Upper lobe of left lung (tissue), 6 donors: ENCODE measurements at regions not wholly inside any gene's neighbourhood (a gene's known extent, or its start where the extent isn't known, plus 50 kb on each side); places are given as distances from the start of the nearest gene placed in this dataset.

Experiments used
- ATAC-seq, 2 donors: fragments of 200-7000 bp; cut with Tn5 transposase; one replicate each; pipeline ENCODE4 v1.9.1; 2022; ENCODE audit warnings: mild to moderate bottlenecking in 2 of 2, moderate library complexity in 2 of 2; ENCODE audit not compliant: low FRiP score in 2 of 2
- DNase-seq, 2 donors: peaks; one replicate each; pipeline ENCODE4 v3.0.0-alpha.2; 2019 to 2020
- H3K27ac ChIP-seq, 4 donors: fragments of 200-600 bp; sonication (generic); one replicate each; pipeline ENCODE4 v1.5.1; 2016 to 2019
- H3K27me3 ChIP-seq, 4 donors: fragments of 200-600 bp; sonication (generic); one replicate each; pipeline ENCODE4 v1.5.1; 2017 to 2019
- H3K36me3 ChIP-seq, 4 donors: fragments of 200-600 bp; sonication (generic); one replicate each; pipeline ENCODE4 v1.5.1; 2016 to 2019
- H3K4me1 ChIP-seq, 4 donors: fragments of 200-600 bp; sonication (generic); one replicate each; pipeline ENCODE4 v1.5.1; 2018 to 2019
- H3K4me3 ChIP-seq, 4 donors: fragments of 200-600 bp; sonication (generic); one replicate each; pipeline ENCODE4 v1.5.1; 2017 to 2019; ENCODE audit warnings: mild to moderate bottlenecking in 2 of 4, moderate library complexity in 1 of 4
- H3K9me3 ChIP-seq, 4 donors: fragments of 200-600 bp; sonication (generic); one replicate each; pipeline ENCODE4 v1.5.1; 2018 to 2019
- CTCF ChIP-seq, 6 experiments: fragments of 450-650 bp in 4 of 6; fragments of 200-600 bp in 2 of 6; sonication (generic) in 2 of 6; IDR thresholded peaks; one replicate each; pipeline ENCODE4 v1.5.1; 2016 to 2019; ENCODE audit warnings: antibody characterized with exemption in 6 of 6
- EP300 ChIP-seq, 4 donors: sonication (generic); formaldehyde crosslinking; IDR thresholded peaks; one replicate each; pipeline ENCODE4 v1.5.1; 2017; ENCODE audit warnings: antibody characterized with exemption in 4 of 4, control low read depth in 2 of 4
- POLR2A ChIP-seq, 4 donors: fragments of 450-650 bp; IDR thresholded peaks; one replicate each; pipeline ENCODE4 v1.5.1; 2016 to 2017; ENCODE audit warnings: antibody characterized with exemption in 4 of 4, mild to moderate bottlenecking in 2 of 4
- POLR2AphosphoS5 ChIP-seq, 2 donors: sonication (generic); formaldehyde crosslinking; IDR thresholded peaks; one replicate each; pipeline ENCODE4 v1.5.1; 2017; ENCODE audit warnings: antibody characterized with exemption in 2 of 2
- WGBS, 2 donors: methylation state at CpG; one replicate each; pipeline ENCODE4 v1.1.5; 2017 to 2018; 5-methylcytosine and 5-hydroxymethylcytosine counted together
- donor health status: DM: no; HTN: no; CAD: no; lungs with moderate emphysema.
- donor health status: DM: no; HTN: yes; CAD: no; lungs with severe emphysema.

- WGBS, 2 donors: 0% methylated on average over 3 of the region's 3 CpGs
- no peak overlapping the region for H3K27ac ChIP-seq
- no peak overlapping the region for H3K4me3 ChIP-seq
- no peaks in the 10 kb centered on the region for H3K4me1 ChIP-seq
- ATAC-seq: peak; percentile 78 to 88
- DNase-seq: peak in 1 of 2 donors; percentile 57
- H3K27me3 ChIP-seq: no peaks in the 10 kb centered on the region
- no peaks in the 10 kb centered on the region for H3K9me3 ChIP-seq
- no peaks in the 10 kb centered on the region for H3K36me3 ChIP-seq
- TF ChIP-seq CTCF (IDR thresholded peaks at IDR 0.05) (peak; percentile 35 to 71 (median 61)), POLR2AphosphoS5 (IDR thresholded peaks at IDR 0.05) (no peak)
Measured at GRCh38 chr2:174697255-174697654, 67.0 kb downstream of the CHRNA1 start.

DNA sequence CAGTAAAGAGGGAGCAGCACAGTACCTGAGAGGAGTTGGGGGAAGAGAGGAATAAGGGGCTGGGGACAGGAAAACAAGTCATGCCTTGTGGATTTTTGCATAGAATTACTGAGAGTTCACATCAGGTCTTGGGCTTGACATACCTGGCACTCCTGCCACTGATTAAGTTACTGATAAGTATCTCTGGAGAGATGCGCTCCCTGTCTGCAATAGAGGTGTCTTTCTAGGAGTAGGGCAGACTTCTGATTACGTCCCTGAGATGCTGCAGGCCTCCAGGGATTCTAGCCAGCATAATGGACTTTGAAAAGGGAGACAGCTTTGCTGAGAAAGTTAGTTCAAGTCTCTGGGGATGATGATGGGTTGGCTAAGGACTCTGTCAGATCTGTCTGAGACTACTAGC lies 69.4 kb downstream of the CHRNA1 start:
- H3K27ac ChIP-seq: no peak overlapping the region
- no peak overlapping the region for H3K4me3 ChIP-seq
- H3K9me3 ChIP-seq: no peaks in the 10 kb centered on the region
- H3K4me1 ChIP-seq: no peaks in the 10 kb centered on the region
- no peaks in the 10 kb centered on the region for H3K27me3 ChIP-seq
- no peaks in the 10 kb centered on the region for H3K36me3 ChIP-seq
- DNase-seq: no peak
- TF ChIP-seq EP300 (IDR thresholded peaks at IDR 0.05) (no peak), POLR2AphosphoS5 (IDR thresholded peaks at IDR 0.05) (no peak), POLR2A (IDR thresholded peaks at IDR 0.05) (no peak), CTCF (IDR thresholded peaks at IDR 0.05) (no peak)
- whole genome bisulfite sequencing, 2 donors: 38 to 70% methylated on average over 2 of the region's 2 CpGs
- ATAC-seq: no peak

DNA sequence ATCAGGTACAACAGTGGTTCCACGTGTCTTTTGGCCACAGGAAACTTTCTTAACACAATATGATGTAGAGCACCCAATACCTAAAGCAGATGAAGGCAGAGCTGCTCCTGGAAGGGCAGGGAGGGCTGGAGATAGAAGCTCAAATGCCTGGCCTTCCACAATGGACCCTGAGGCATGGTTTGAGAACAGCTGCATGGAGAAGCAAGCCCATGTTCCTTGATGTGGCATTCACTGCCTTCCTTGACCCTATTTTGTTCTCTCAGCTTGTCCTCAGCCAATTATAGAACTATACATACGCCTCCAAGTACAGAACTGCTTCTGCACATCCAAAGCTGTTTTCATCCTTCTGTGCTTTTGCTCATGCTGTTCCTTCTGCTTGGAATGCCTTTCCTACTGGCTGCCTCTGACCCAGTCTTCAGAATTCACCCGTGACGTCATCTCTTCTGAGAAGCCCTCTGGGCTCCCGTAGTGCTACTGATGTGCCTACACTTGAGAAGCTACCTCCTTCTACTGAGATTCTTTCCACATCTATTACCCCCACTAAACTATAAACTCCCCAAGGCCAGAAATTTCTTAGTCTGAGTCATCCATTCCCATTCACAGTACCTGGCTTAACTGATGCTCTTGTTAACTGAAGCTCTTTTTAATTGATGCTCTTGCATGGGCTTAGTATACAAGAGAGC lies 69.9 kb downstream of the CHRNA1 start:
- H3K4me1 ChIP-seq: no peaks in the 10 kb centered on the region
- no peak overlapping the region for H3K4me3 ChIP-seq
- 85 to 86% methylated on average over 5 of the region's 5 CpGs for WGBS, 2 donors
- no peaks in the 10 kb centered on the region for H3K36me3 ChIP-seq
- no peak overlapping the region for H3K27ac ChIP-seq
- H3K9me3 ChIP-seq: no peaks in the 10 kb centered on the region
- no peaks in the 10 kb centered on the region for H3K27me3 ChIP-seq
- TF ChIP-seq EP300 (IDR thresholded peaks at IDR 0.05): no peak
- no peak for TF ChIP-seq POLR2A (IDR thresholded peaks at IDR 0.05)
- TF ChIP-seq POLR2AphosphoS5 (IDR thresholded peaks at IDR 0.05): no peak
- DNase-seq (no peak), ATAC-seq (no peak)

GRCh38 chr2:174693344-174693743 lies 70.9 kb downstream of the CHRNA1 start:
- no peak overlapping the region for H3K4me3 ChIP-seq
- no peaks in the 10 kb centered on the region for H3K4me1 ChIP-seq
- H3K9me3 ChIP-seq: no peaks in the 10 kb centered on the region
- no peak overlapping the region for H3K27ac ChIP-seq
- H3K27me3 ChIP-seq: no peaks in the 10 kb centered on the region
- ATAC-seq (no peak), DNase-seq (no peak)
- H3K36me3 ChIP-seq: no peaks in the 10 kb centered on the region
- 93 to 94% methylated on average over 5 of the region's 5 CpGs for WGBS, 2 donors
- TF ChIP-seq POLR2A (IDR thresholded peaks at IDR 0.05) (no peak), EP300 (IDR thresholded peaks at IDR 0.05) (no peak), POLR2AphosphoS5 (IDR thresholded peaks at IDR 0.05) (no peak)

DNA sequence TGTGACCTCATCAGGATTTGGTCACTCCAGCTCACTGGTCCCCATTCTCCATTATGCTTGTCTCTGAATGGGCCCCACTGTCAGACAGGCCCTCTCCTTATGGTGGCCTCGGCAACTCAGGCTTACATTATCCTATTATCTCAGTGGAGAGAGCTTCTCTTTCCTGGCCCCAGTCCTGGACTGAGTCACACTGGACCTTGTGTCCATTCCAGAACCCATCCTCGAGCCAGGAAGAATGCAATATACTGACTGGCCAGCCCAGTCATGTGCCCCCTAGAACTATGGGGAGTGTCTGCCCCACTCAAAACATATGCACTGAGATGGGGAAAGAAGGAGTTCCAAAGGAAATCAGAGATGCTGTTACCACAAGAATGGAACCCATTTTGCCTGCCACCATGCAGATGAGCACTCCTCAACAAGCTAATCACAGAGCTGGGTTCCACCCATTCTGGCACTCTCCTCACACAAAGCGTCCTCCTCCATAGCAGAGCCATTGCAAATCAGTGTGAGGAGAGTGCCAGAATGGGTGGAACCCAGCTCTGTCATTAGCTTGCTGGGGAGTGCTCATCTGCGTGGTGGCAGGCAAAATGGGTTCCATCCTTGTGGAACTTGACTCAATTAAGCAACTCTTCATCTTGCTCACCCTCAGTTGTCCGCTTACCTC lies 71.9 kb downstream of the CHRNA1 start:
- ATAC-seq (peak in 1 of 2 donors; percentile 58), DNase-seq (no peak)
- H3K4me1 ChIP-seq: no peaks in the 10 kb centered on the region
- no peaks in the 10 kb centered on the region for H3K36me3 ChIP-seq
- WGBS, 2 donors: 87 to 91% methylated on average over 4 to 5 of the region's 5 CpGs
- H3K4me3 ChIP-seq: no peak overlapping the region
- no peak overlapping the region for H3K27ac ChIP-seq
- TF ChIP-seq POLR2AphosphoS5 (IDR thresholded peaks at IDR 0.05): no peak
- TF ChIP-seq EP300 (IDR thresholded peaks at IDR 0.05): no peak
- TF ChIP-seq CTCF (IDR thresholded peaks at IDR 0.05): no peak
- TF ChIP-seq POLR2A (IDR thresholded peaks at IDR 0.05): no peak
- no peaks in the 10 kb centered on the region for H3K9me3 ChIP-seq
- no peaks in the 10 kb centered on the region for H3K27me3 ChIP-seq
